Coronary artery (tissue), 2 donors: ENCODE measurements at regions not wholly inside any gene's neighbourhood (a gene's known extent, or its start where the extent isn't known, plus 50 kb on each side); places are given as distances from the start of the nearest gene placed in this dataset.

ENCODE experiments used
- DNase-seq: peaks from one replicate; pipeline ENCODE4 v3.0.0-alpha.2; 2017; ENCODE audit warnings: low spot score
- H3K27ac ChIP-seq, 2 donors: fragments of 200-600 bp; sonication (generic); one replicate each; pipeline ENCODE4 v1.5.1; 2016 to 2019
- H3K4me3 ChIP-seq: fragments of 200-600 bp; sonication (generic); 2 replicates; pipeline ENCODE4 v1.5.1; 2016; ENCODE audit warnings: mild to moderate bottlenecking, moderate library complexity
- TF ChIP-seq, protein P1 (sequence below): fragments of 200-600 bp; sonication (generic); IDR thresholded peaks from one replicate; pipeline ENCODE4 v1.5.1; 2019; ENCODE audit warnings: antibody characterized with exemption

DNA sequence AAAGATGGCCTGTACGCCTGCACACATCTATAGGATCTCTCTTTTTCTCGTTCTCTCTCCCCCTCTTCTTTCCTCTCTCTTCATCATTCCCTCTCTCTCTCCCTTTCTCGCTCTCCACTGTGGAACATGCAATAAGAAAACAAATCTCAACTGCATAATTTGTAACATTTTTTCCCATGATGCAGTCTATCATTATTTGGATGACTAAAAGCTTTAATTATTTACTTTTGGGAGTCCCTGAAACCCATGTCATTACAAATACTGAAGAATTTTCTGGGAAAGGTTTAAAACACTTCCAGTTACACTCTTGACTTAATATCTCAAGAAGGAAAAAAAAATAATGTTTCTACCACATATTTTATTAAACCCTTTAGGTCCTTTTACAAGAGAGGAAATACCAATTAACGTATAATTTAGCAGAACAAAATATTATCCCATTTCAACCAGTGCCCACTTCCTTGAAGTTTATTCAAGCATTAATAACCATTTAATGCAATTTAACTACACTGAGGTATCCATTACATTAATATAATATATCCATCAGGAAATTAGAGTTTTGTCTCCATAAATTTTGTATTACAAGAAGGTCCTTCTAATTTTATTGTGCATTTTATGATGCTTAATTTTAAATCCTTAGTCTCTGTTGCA lies 1615.2 kb upstream of the ACVR2A start:
- DNase-seq = no peak
- TF ChIP-seq, protein P1, sequence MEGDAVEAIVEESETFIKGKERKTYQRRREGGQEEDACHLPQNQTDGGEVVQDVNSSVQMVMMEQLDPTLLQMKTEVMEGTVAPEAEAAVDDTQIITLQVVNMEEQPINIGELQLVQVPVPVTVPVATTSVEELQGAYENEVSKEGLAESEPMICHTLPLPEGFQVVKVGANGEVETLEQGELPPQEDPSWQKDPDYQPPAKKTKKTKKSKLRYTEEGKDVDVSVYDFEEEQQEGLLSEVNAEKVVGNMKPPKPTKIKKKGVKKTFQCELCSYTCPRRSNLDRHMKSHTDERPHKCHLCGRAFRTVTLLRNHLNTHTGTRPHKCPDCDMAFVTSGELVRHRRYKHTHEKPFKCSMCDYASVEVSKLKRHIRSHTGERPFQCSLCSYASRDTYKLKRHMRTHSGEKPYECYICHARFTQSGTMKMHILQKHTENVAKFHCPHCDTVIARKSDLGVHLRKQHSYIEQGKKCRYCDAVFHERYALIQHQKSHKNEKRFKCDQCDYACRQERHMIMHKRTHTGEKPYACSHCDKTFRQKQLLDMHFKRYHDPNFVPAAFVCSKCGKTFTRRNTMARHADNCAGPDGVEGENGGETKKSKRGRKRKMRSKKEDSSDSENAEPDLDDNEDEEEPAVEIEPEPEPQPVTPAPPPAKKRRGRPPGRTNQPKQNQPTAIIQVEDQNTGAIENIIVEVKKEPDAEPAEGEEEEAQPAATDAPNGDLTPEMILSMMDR = no peak
- Histone ChIP-seq H3K27ac (no peak overlapping the region), H3K4me3 (no peak overlapping the region)

GRCh38 chr2:146228466-146229058 lies 1616.3 kb upstream of the ACVR2A start:
- no peak for DNase-seq
- TF ChIP-seq, protein P1 = no peak
- Histone ChIP-seq H3K4me3 (no peak overlapping the region), H3K27ac (no peak overlapping the region)

- Histone ChIP-seq H3K4me3 (no peak overlapping the region), H3K27ac (no peak overlapping the region)
- no peak for DNase-seq
- TF ChIP-seq, protein P1 = no peak
Observed at GRCh38 chr2:146228020-146228393, 1616.8 kb upstream of the ACVR2A start.

GRCh38 chr2:146227152-146228019 lies 1617.4 kb upstream of the ACVR2A start:
- TF ChIP-seq, protein P1 = no peak
- Histone ChIP-seq H3K4me3 (no peak overlapping the region), H3K27ac (no peak overlapping the region)
- no peak for DNase-seq

- TF ChIP-seq, protein P1 = no peak
- DNase-seq = no peak
- H3K4me3 ChIP-seq = no peak overlapping the region
- H3K27ac ChIP-seq = no peak overlapping the region
Observed at GRCh38 chr2:146226077-146226476, 1618.8 kb upstream of the ACVR2A start.

DNA sequence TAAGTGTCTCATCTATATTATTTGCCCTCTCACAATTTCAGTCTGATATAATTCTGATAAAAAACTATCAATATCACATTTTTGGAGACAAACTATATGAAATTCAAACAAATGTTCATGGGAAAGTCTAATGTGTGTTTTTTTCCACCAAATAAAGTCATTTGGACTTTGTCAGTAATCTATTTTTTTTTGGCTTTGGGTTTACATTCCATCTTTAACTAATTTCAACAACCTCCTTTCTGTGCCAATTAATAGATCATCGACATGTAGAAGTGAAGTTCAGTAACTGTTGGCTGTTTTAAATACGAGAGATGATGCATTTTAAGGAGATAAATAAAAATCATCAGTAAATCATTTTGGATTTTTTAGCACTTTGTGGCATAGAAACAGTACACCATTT lies 1623.0 kb upstream of the ACVR2A start:
- TF ChIP-seq, protein P1 = no peak
- DNase-seq = no peak
- H3K27ac ChIP-seq = no peak overlapping the region
- no peak overlapping the region for H3K4me3 ChIP-seq
